ENCODE measurements at regions not wholly inside any gene's neighbourhood (a gene's known extent, or its start where the extent isn't known, plus 50 kb on each side); places are given as distances from the start of the nearest gene placed in this dataset.
"Not testable (repeated sequence)": the region's sequence is repeated elsewhere in the genome, so short reads cannot be mapped to it uniquely, and the experiment has no call there.

DNA sequence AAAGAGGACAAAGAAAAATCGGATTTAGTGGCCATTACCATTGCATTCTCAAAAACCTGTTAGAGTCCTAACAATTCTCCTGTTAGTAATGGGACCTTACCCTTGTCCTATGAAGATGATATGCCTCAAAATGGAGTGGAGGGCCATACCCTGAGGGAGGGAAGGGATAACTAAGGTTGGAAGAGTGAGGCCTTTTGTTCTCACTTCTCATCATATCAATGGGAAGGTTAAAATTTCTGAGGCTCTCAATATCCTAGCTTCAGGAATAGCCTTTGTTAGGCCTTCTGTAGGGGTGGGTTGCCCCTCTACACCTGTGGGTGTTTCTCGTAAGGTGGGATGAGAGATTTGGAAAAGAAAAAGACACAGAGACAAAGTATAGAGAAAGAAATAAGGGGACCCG, 109.4 kb upstream of the SGIP1 start:
- not testable (repeated sequence) for DNase-seq

DNA sequence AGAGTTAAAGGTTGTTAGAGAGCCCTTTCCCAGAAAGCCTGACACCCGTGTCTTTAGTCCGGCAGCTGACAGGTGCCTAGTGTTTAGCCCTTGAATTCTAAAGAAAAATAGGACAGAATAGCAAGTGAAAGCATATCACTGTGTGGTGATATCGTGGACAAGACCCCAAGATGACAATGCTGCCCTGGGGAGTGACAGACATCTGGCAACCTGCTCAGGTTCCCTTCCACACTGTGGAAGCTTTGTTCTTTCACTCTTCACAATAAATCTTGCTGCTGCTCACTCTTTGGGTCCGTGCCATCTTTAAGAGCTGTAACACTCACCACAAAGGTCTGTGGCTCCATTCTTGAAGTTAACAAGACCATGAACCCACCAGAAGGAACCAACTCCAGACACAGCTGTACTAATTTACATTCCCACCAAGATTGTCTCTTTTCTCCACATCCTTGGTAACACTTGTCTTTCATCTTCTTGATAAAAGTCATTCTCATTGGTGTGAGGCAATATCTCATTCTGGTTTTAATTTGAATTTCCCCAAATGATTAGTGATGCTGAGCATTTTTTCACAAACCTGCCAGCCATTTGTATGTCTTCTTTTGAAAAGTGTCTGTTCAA, 107.6 kb upstream of the SGIP1 start:
- DNase-seq, result no peak

- not testable (repeated sequence) for DNase-seq
Observed at GRCh38 chr1:66430815-66431214, 103.1 kb upstream of the SGIP1 start.

GRCh38 chr1:66431999-66432398, 102.0 kb upstream of the SGIP1 start:
- DNase-seq, result no peak

DNA sequence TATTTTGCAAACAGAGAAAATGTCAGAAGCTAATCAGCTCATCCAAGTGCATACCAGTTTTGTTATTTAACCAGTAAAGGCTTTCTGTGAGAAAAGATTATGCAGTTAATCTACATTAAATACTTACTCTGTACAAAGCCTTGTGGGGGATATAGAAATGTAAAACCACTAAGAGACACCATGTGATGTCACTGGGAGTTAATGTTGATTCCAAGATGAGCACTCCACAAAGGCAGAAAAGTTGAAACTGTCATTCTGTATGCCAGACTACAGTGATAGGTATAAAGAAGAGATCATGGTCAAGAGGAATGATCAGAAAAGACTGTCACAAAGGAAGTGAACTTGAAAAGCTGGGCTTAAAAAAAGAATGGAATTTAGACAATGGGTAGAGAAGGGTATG, 100.3 kb upstream of the SGIP1 start:
- DNase-seq, result no peak

DNA sequence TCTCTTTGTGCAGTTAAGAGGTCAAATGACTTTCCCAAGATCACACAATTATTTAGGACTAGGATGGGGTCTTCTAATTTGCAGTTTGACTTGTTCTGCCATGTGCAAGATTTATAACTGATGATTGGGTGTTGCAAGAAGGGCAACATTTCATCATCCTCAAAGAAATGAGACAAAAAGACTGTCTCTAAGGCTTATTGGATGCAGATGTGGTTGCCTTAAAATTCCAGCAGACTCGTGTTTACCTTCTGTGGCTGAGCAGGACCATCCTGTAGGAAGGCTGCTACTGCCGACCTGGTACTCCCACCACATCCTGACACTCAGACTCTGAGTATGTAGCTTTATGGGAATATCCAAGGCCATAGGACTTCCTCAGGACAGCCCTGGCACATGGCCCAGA, 99.9 kb upstream of the SGIP1 start:
- peak; percentile 40 for DNase-seq

DNA sequence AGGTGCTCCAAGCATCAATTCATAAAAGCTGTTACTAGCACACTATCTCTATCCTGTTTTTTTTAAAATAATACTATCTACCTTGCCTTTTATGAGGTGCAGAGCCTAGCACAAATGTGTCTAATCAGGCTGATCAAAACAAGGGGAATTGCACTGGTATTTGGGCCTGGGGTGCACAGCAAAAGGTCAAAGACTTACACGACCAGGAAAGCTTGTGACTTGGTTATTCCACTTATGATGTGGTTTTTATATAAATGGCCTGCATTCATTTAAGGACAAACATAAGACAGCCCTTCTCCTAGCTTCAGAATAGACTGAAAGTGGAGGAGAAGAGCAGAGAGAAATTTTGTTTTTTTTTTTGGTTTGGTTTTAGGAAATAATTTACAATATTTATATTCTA, 98.4 kb upstream of the SGIP1 start:
- no peak for DNase-seq

DNA sequence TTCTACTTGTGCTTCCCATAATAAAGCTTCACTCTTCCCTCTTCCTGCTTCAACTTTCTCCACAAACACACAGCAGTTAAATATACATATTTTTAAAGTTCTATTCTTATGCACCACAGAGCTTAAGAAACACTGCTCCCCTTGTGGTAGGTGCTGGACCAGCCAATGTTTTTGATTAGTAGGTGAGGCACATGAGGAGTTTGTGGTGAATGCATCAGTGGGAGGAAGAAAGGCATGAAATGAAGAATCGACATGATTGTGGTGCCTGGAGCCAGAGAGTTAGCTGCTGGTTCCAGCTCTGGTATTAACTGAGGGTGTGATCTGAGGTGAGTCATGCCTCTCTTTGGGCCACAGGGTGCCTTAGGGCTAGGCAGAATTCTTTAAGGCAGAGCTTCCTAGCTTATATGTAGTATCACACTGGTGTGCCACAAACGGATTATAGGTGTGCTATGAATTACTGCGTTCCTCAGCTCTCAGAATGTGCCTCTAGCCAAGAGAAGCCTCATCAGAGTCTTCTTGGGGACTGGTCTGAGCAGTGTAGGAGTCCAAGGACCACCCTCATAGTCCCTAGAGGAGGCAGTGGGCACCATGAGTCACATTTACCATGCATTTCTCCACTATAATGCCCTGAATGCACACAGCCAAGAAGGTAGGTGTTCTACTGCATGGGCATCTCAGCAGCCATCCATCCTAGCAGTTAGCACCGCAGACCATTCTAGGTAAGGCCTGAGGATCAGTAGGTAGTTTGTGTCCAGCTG, 97.4 kb upstream of the SGIP1 start:
- peak; percentile 47 for DNase-seq

DNA sequence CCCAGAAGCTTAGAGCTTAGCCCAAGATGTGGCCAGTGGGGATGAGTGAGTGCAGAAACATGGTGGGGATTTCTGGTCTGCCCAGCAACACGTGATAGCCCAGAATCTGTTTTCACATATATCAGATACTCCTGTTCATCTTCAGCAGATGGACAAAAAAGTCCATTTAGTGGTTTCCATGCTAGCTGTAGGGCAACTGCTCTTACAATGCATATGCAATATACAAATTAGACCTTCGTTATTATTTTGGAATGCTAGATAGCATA, 96.9 kb upstream of the SGIP1 start:
- no peak for DNase-seq

DNA sequence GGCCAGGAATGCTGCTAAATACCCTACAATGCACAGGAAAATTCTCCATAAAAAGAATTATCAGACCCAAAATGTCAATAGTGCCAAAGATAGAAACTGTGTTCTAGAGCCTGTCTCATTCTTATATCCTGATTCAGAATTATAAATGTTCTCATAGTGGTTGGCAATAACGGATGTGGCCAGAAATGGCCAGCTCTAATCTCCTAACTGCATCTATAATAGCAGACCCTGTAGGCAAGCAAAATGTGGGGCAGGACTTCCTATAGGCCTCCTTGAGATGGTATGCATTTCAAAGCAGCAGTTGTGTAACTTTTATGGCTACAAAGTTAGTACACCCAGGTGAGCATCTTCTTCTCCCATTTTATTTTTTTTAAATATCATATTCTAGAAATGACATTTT, 95.9 kb upstream of the SGIP1 start:
- no peak for DNase-seq

- DNase-seq, result peak; percentile 62
Observed at GRCh38 chr1:66438501-66438900, 95.5 kb upstream of the SGIP1 start.

DNA sequence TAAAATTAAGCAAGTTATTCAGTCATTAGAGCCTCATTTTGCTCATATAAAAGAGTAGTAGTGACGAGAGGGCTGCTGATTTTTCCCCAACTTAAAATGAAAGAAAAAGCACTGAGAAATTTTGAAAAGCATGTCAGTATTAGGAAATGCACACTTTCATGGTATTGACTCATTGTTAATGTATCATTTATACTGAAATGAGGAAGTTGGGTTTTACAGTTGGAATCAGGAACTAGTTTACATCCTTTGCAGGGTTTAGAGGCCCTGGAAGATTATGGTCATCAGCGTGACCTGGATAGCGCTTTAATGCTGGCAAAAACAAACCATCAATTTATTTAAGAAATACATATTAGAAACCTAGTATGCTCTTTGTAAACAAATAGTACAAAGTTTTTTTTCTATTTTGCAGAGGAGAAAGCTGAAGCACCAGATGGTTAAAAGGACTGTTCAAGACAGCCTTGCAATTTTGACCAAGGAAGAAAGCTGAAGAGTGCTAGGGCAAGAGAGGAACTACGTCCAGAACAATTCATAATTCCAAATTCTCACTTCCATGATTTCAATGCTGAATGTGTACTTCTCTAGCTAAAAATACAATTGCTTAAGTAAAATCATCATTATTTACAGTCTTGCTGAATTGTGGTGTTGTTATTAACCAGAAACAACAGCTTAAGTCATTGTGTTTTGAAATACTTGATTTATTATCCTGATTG, 94.8 kb upstream of the SGIP1 start:
- peak; percentile 57 for DNase-seq

DNA sequence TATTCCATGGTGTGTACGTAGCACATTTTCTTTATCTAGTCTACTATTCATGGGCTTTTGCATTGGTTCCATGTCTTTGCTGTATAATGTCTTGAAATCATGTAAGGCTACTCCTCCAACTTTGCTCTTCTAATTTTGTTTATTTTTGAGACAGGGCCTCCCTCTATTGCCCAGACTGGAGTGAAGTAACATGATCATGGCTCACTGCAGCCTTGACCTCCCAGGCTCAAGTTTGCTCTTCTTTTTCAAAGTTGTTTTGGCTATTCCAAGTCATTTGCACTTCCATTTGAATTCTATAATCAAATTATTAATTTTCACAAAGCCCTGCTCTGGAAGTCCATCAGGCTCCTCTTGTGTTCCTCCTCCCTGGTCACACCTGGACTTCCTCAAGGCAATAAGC, 90.2 kb upstream of the SGIP1 start:
- DNase-seq, result no peak

GRCh38 chr1:66444438-66445265, 89.3 kb upstream of the SGIP1 start:
- no peak for DNase-seq

GRCh38 chr1:66445492-66446181, 88.3 kb upstream of the SGIP1 start:
- DNase-seq, result peak; percentile 67

GRCh38 chr1:66446261-66447001, 87.5 kb upstream of the SGIP1 start:
- peak; percentile 89 for DNase-seq

DNA sequence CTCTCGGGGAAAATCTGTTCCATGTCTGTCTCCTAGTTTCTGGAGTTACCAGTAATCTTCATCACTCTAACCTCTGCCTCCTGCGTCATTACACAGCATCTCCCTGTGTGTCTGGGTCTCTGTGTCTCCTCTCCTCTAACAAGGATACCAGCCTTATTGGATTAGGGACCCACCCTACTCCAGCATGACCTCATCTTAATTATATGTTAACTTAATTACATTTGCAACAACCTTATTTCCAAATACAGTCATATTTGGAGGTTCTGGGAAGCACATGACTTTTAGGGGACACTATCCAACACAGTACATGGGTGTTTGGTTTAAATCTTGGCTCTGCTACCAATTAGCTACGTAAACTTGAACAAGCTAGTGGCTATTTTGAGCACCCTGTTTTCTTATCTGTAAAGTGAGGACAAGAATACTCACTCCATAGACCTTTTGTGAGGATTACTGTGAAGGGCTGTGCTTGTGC, 83.9 kb upstream of the SGIP1 start:
- DNase-seq, result no peak

DNA sequence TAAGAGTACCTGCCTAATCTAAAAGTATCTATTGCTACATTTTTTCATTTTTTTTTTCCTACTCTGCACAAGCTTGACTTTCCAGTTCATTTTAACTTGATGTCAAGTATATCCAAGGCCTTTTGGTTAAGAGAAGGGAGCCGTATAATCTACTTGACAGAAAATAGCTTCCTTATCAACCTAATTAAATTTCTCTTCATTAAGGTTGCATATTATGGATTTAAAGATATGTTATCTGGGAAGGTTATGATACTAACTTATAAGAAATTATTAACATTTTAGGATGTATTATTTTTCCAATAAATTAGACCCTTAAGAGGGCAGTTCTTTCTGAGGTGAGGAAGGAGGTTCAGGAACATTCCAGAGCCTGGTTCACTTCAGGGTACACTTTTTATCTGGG, 83.1 kb upstream of the SGIP1 start:
- no peak for DNase-seq

DNA sequence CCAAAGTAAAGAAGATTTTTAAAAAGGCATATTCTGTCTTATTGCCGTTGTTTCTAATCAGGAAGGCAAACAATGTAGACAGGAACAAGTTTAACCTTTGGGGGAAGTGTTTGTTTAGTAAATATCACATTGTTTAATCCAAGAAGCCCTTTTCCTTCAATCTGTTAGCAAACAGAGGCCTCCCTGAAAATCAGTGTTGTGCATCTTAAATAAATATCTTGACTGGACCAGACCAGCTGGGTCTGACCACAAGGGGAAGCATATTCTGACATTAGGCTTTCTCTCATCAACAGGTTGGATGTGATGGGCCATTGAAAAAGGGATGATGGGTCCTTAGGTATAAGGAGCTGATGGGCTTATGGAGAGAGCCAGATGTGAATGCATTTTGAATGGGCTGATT, 81.8 kb upstream of the SGIP1 start:
- peak; percentile 36 for DNase-seq

GRCh38 chr1:66452982-66453381, 81.0 kb upstream of the SGIP1 start:
- DNase-seq, result no peak

DNA sequence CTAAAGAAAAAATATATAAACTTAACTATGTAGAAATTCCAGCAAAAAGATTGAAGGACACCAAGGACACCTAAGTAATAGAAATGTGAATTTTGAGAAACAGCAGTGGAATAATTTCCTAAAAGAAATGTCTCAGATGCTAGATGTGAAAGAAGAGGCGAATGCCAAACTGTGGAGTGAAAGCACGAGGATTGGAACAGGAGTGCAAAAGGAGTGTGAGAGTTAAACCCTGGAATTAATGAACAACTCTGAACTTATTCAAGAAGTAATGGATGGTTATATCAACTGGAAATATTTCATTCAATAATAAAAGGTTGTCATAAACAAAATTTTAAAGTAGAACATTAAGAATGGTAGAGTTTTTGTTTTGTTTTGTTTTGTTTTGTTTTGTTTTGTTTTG, 78.5 kb upstream of the SGIP1 start:
- no peak for DNase-seq

- DNase-seq, result no peak
Observed at GRCh38 chr1:66460776-66461175, 73.2 kb upstream of the SGIP1 start.
